HUES64 (cell line): ENCODE measurements at regions not wholly inside any gene's neighbourhood (a gene's known extent, or its start where the extent isn't known, plus 50 kb on each side); places are given as distances from the start of the nearest gene placed in this dataset.

ENCODE experiments used
- H3K27ac ChIP-seq: 2 replicates; pipeline ENCODE4 v1.7.0; 2013; ENCODE audit warnings: low read depth, low read length, inconsistent platforms
- H3K27me3 ChIP-seq: 2 replicates; pipeline ENCODE4 v1.6.1; 2013; ENCODE audit warnings: mild to moderate bottlenecking, low read length; ENCODE audit not compliant: insufficient read depth
- H3K36me3 ChIP-seq: 2 replicates; pipeline ENCODE4 v1.6.1; 2013; ENCODE audit warnings: mild to moderate bottlenecking, low read length; ENCODE audit not compliant: insufficient read depth
- H3K4me1 ChIP-seq: 2 replicates; pipeline ENCODE4 v1.6.1; 2013; ENCODE audit warnings: mild to moderate bottlenecking, low read length, moderate library complexity; ENCODE audit not compliant: insufficient read depth
- H3K4me3 ChIP-seq: 2 replicates; pipeline ENCODE4 v1.5.1; 2013; ENCODE audit warnings: mild to moderate bottlenecking, low read length, moderate library complexity
- H3K9ac ChIP-seq: 2 replicates; pipeline ENCODE4 v1.6.1; 2013; ENCODE audit warnings: mild to moderate bottlenecking, low read depth, low read length
- H3K9me3 ChIP-seq: 2 replicates; pipeline ENCODE4 v1.6.1; 2013; ENCODE audit warnings: low read depth, low read length; ENCODE audit not compliant: insufficient read depth
- WGBS: fragments of 150-250, 120-280 bp; methylation state at CpG from one replicate; pipeline ENCODE4 v1.1.7; 2013; ENCODE audit warnings: missing lambda C conversion rate; 5-methylcytosine and 5-hydroxymethylcytosine counted together

DNA sequence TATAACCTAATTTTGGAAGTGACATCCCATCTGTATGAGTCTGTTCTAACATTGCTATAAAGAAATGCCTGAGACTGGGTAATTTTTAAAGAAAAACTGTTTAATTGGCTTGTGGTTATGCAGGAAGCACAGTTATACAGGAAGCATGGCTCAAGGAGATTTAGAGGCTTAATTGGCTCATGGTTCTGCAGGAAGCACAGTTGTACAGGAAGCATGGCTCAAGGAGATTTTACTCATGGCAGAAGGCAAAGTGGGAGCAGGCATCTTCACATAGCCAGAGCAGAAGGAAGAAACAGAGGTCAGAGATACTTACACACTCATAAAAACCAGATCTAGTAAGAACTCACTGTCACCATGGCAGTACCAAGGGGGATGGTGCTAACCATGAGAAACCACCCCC lies 193.1 kb upstream of the ADAMTS9 start:
- Histone ChIP-seq H3K4me3 (no peak overlapping the region), H3K27ac (no peak overlapping the region)

GRCh38 chr3:64878362-64878761 lies 190.6 kb upstream of the ADAMTS9 start:
- no peaks in the 10 kb centered on the region for H3K27me3 ChIP-seq
- H3K9me3 ChIP-seq: no peaks in the 10 kb centered on the region
- no peak overlapping the region for H3K27ac ChIP-seq
- H3K9ac ChIP-seq: no peak overlapping the region
- no peak overlapping the region for H3K4me3 ChIP-seq
- 80% methylated on average over 1 of the region's 2 CpGs for WGBS
- H3K36me3 ChIP-seq: no peaks in the 10 kb centered on the region
- H3K4me1 ChIP-seq: no peaks in the 10 kb centered on the region

More for the DNA sequence above, 193.1 kb upstream of the ADAMTS9 start:
- H3K27me3 ChIP-seq: no peaks in the 10 kb centered on the region
- H3K36me3 ChIP-seq: no peaks in the 10 kb centered on the region
- H3K9me3 ChIP-seq: no peaks in the 10 kb centered on the region
- no peak overlapping the region for H3K9ac ChIP-seq
- no peaks in the 10 kb centered on the region for H3K4me1 ChIP-seq

- Histone ChIP-seq H3K4me1 (peaks cover 11% of the 10 kb centered on the region; the same call in 1 of the 2 replicates), H3K27me3 (no peaks in the 10 kb centered on the region), H3K36me3 (no peaks in the 10 kb centered on the region), H3K9ac (no peak overlapping the region), H3K4me3 (no peak overlapping the region), H3K9me3 (peaks cover 7% of the 10 kb centered on the region; the same call in 1 of the 2 replicates), H3K27ac (no peak overlapping the region)
- 83% methylated on average over 1 of the region's 1 CpG for WGBS
These were observed 185.6 kb upstream of the ADAMTS9 start for GRCh38 chr3:64873400-64873799.

DNA sequence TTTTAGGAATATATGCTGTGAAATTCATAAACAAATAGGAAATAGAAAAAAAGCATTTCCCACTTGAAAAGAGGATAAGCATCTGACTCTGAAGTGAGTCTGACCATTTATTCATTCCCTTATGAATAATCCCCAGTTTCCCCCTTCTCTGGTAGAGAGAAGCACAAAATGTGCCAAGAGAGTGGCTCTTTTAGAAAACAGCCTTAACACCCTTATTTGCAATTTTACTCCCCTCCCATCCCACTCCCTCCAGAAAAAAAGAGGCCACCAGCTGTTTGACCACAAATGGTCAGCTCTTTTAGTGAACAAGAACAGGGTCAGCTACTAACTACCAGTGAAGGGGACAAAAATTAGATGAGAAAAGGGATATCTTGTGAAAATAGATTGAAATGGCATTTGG lies 184.5 kb upstream of the ADAMTS9 start:
- Histone ChIP-seq H3K27ac (no peak overlapping the region), H3K36me3 (no peaks in the 10 kb centered on the region), H3K4me1 (peaks cover 11% of the 10 kb centered on the region; the same call in 1 of the 2 replicates), H3K4me3 (no peak overlapping the region), H3K9me3 (peaks cover 7% of the 10 kb centered on the region; the same call in 1 of the 2 replicates), H3K9ac (no peak overlapping the region), H3K27me3 (no peaks in the 10 kb centered on the region)

DNA sequence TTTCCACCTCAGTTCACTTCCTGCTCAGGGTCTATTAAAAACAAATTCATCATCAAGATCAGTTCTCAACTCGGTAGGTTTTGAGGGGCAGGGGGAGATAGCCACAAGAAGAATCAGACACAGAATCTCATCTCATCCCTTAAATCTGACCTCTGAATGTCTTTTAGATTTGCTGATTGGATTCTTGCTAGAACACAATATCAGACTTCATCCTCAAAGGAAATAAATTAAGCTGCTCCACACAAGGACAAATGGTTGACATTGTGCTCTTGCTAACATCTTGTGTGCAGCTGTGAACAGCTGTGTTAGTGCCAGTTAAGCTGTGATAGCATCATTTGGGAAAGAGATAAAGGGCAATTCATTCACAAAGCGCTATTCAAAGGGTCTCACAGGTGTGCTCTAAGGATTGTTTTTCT lies 184.0 kb upstream of the ADAMTS9 start:
- Histone ChIP-seq H3K9me3 (peaks cover 7% of the 10 kb centered on the region; the same call in 1 of the 2 replicates), H3K27me3 (no peaks in the 10 kb centered on the region), H3K9ac (no peak overlapping the region), H3K4me3 (no peak overlapping the region), H3K4me1 (peaks cover 11% of the 10 kb centered on the region; the same call in 1 of the 2 replicates), H3K36me3 (no peaks in the 10 kb centered on the region), H3K27ac (no peak overlapping the region)
- 88% methylated on average over 2 of the region's 2 CpGs for WGBS

DNA sequence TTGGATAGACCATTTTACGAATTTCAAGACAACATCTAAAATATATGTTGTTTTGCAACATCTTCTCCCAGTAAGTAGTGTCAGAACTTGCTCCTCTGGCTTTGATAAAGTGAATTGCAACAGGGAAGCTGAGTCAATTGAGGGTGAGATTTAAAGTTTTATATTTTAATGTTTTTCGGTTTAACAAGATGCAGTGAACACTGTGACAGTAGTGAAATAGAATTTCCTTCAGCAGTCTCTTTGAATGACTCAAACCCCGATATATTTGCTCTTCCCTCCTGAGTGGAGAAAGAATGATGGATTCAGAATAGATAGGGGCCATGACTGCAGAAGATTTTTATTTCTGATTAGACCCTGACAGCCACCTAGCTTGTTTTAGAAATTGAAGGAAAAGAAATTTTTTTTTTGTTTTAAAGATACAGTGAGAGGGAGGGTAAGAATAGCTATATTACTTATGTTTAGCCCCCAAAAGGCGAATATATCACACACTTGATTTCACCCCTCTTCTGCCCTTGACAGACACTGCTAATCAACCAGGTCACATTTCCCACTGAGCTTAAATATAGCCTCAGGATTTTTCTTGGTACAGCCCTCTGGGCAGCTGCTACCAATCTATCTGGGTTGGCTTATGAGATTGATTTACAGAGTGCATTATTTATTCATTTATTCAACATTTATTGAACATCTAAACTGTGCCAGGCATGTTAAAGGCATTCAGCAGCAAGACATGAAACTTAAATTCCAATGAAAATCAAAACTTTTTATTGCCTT lies 183.3 kb upstream of the ADAMTS9 start:
- Histone ChIP-seq H3K9me3 (peaks cover 7% of the 10 kb centered on the region; the same call in 1 of the 2 replicates), H3K4me3 (no peak overlapping the region), H3K27me3 (no peaks in the 10 kb centered on the region), H3K36me3 (no peaks in the 10 kb centered on the region), H3K4me1 (peaks cover 19% of the 10 kb centered on the region), H3K27ac (no peak overlapping the region; the same call in 1 of the 2 replicates), H3K9ac (no peak overlapping the region)
- WGBS: 93% methylated on average over 4 of the region's 4 CpGs

DNA sequence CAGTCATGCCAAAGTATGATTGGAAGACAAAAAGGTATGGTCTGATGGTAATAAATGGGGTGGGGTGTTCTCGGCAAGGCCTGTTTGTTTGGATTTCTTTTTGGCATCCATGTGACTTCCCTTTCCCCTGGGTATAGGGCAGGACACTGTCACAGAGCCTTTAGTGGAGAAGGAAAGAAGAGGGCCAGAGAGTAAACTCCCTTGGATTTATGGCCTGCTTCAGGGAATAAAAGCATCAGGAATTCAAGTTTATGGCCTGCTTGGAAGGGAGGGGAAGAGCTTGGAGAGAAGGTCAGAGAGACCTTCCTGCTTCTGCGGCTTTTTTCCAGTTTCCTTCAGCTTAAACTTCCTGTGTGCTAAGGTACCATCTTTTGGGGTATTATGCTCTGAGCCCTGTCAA lies 179.4 kb upstream of the ADAMTS9 start:
- peaks cover 7% of the 10 kb centered on the region; the same call in 1 of the 2 replicates for H3K9me3 ChIP-seq
- H3K4me1 ChIP-seq: peaks cover 30% of the 10 kb centered on the region
- H3K36me3 ChIP-seq: no peaks in the 10 kb centered on the region
- no peaks in the 10 kb centered on the region for H3K27me3 ChIP-seq
- H3K4me3 ChIP-seq: no peak overlapping the region
- WGBS: 75% methylated on average over 2 of the region's 2 CpGs
- no peak overlapping the region for H3K27ac ChIP-seq
- no peak overlapping the region for H3K9ac ChIP-seq

DNA sequence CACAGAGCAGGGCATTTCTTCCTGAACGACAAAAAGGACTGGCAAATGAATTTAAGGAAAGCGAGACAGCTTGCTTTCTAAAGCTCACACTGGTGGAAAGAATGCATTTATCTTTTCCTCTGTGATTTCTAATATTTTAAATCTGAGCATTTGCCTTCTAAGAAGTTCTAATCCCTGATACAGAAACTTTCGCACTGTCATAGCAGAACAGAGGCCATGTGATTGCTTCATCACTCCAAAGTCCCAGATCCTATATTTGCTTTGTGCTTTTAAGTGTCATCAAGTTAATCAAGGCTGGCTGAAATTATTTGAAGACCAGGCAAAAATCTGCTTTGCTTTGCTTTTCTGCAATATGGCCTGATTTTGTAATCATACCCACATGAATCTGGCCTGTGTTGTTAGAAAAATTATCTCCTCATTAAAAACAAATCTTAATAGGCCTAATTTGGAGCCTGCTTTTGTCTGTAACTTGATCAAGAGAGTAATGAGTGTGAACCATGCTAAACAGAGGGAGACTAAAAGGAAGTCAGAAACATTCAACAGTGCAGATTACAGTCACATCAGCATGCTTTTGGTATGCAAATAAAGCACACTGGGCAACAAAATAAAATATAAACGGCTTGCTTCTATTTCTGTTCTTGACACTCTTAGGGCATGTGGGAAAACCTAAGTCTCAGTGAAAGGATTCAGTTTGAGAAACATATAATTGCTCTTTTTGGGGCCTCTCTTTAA lies 178.2 kb upstream of the ADAMTS9 start:
- Histone ChIP-seq H3K9ac (no peak overlapping the region), H3K27me3 (no peaks in the 10 kb centered on the region), H3K27ac (no peak overlapping the region; the same call in 1 of the 2 replicates), H3K36me3 (no peaks in the 10 kb centered on the region), H3K9me3 (peaks cover 7% of the 10 kb centered on the region; the same call in 1 of the 2 replicates), H3K4me3 (no peak overlapping the region), H3K4me1 (peaks cover 26% of the 10 kb centered on the region)
- 56% methylated on average over 4 of the region's 4 CpGs for WGBS

- WGBS: 96% methylated on average over 10 of the region's 11 CpGs
- H3K9me3 ChIP-seq: no peaks in the 10 kb centered on the region
- no peaks in the 10 kb centered on the region for H3K27me3 ChIP-seq
- no peaks in the 10 kb centered on the region for H3K36me3 ChIP-seq
- H3K4me3 ChIP-seq: no peak overlapping the region
- no peak overlapping the region for H3K9ac ChIP-seq
- no peak overlapping the region for H3K27ac ChIP-seq
- peaks cover 26% of the 10 kb centered on the region for H3K4me1 ChIP-seq
These were observed 175.7 kb upstream of the ADAMTS9 start for GRCh38 chr3:64863226-64864212.

GRCh38 chr3:64861684-64862083 lies 173.9 kb upstream of the ADAMTS9 start:
- H3K4me1 ChIP-seq: peaks cover 25% of the 10 kb centered on the region
- H3K27ac ChIP-seq: no peak overlapping the region
- H3K9ac ChIP-seq: no peak overlapping the region
- no peaks in the 10 kb centered on the region for H3K27me3 ChIP-seq
- H3K36me3 ChIP-seq: no peaks in the 10 kb centered on the region
- H3K9me3 ChIP-seq: no peaks in the 10 kb centered on the region
- no peak overlapping the region for H3K4me3 ChIP-seq
- 90% methylated on average over 3 of the region's 3 CpGs for WGBS
